DMS153 treated with DMSO at 0.1 percent for 48 hours (cell line): ENCODE measurements at regions not wholly inside any gene's neighbourhood (a gene's known extent, or its start where the extent isn't known, plus 50 kb on each side); places are given as distances from the start of the nearest gene placed in this dataset.
"Not testable (repeated sequence)": the region's sequence is repeated elsewhere in the genome, so short reads cannot be mapped to it uniquely, and the experiment has no call there.

Experiments
- DNase-seq: peaks from one replicate; lab custom pipeline; 2025; ENCODE audit not compliant: unreplicated experiment; lab: John Stamatoyannopoulos, UW

DNA sequence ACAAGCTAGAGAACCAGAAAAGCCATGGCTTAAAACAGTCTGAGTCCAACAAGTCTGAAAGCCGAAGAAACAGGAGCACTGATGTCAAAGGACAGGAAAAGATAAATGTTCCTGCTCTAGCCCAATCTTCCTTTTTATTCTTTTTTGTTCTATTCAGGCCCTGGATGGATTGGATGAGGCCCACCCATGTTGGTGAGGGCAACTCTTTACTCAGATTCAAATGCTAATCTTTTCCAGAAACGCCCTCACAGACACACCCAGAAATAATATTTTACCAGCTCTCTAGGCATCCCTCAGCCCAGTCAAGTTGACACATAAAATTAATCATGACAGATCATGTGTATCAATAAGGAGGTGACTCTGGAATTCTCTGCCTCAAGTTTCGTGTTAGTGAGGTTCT, 1002.7 kb downstream of the STPG2 start:
- DNase-seq, result no peak

DNA sequence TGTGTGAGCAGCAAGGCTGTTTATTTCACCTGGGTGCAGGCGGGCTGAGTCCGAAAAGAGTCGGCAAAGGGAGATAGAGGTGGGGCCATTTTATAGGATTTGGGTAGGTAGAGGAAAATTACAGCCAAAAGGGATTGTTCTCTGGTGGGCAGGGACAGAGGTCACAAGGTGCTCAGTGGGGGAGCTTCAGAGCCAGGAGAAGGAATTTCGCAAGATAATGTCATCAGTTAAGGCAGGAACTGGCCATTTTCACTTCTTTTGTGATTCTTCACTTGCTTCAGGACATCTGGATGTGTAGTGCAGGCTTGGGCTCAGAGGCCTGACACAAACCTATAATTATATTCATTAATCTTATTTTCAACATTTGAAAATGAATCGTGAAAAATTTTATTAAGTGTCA, 1001.9 kb downstream of the STPG2 start:
- DNase-seq, result not testable (repeated sequence)

DNA sequence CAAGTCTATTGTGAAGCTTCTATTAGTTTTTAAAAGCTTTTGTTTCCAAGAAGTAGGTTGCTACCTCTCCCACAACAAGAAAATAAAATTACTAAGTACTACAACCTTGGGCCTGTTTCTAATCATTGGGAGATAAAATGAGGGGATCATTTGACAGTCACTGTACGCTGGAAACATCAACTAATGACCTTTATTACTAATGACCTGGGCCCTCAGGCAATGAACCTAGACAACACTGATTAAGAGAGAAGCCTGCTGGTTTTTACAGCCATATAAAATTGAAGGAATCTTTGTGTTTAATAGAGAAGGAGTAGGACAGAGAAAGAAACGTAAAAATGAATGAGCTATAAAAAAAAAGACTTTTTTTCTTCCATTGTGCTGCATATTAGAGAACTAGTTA, 1000.9 kb downstream of the STPG2 start:
- no peak for DNase-seq

DNA sequence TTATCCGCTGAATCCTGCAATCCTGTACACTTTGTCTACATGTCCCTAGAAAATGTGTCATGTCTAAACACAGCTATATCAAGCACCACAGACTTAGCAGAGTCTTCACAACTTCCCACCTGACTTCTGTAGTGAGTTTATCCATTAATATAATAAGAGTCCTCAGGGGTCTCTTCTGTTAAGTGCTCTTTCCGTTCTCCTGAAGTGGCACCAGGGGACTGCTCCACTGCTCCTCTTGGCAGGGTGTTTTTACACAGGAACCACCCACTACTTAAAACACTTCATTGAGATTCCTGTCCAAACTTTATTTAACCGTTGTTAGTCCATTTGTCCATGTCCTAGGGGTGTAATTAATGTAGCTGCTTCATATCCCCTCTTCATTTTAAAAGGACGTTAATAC, 1000.4 kb downstream of the STPG2 start:
- no peak for DNase-seq

DNA sequence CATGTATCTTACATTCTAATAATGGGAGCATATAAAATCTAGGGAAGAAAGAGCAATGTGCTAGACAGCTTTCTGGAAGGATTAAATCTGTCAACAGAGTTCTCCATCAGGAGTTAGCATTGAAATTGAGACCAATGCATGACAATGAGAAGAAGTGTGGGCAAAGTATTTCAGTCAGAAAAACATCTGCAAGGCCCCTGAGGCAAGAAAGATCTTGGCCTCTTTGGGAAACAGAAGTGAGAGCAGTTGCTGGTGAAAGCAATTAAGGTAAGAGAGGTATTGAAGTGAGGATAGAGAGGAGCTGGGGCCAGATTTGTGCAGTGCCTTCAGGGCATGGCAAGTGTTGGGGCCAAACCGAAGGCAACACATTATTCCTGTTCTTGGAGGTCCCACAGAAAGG, 999.1 kb downstream of the STPG2 start:
- DNase-seq, result no peak

DNA sequence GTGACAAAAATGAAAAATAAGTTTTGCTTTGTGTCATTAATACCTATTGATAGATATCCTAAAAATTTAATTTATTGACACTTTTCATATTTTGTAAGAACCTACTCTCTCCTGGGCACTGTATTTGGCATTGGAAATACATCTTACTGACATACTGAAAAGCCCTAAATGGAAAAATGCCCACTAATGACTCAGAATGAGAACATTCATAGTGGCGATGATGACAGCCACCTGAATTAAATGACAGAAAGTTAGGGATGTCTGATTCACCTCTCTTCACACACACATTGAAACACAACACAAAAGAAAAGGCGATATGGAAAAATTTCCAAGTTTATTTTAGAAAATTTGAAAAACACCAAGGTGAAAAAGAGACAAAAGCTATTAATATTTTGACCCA, 992.3 kb downstream of the STPG2 start:
- DNase-seq, result no peak

DNA sequence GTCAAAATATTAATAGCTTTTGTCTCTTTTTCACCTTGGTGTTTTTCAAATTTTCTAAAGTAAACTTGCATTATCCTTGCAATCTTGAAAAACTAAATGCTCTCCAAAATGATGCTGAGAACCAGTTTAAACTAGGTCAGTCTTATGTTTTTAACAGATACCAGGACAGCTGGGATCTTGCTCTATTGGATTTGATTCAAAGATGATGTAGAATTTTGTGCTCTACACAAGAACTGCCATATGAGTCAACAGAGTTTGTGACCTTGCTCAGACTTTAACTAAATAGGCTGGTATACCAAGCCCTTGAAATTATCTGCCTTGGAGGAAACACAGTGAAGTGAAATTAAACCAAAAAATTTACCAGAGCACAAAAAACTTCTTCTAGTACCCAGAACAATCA, 991.1 kb downstream of the STPG2 start:
- no peak for DNase-seq

DNA sequence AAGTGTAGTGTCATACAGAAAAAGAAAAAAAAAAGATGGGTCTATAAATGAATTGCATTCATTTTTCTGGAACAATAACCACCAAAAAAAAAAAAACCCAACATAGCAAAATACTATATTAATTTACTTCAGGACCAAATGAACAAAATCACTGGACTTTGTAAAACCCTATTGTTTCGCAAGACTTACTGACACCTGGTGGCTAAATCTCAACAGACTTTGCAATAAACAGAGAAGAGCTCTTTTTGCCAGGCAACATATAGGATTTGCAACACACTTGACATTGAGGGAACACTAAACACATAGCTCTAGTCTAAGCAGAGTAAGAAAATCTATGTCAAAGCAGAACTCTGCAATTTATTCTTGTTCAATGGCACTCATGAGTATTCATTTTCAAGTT, 990.2 kb downstream of the STPG2 start:
- DNase-seq, result peak; percentile 25

DNA sequence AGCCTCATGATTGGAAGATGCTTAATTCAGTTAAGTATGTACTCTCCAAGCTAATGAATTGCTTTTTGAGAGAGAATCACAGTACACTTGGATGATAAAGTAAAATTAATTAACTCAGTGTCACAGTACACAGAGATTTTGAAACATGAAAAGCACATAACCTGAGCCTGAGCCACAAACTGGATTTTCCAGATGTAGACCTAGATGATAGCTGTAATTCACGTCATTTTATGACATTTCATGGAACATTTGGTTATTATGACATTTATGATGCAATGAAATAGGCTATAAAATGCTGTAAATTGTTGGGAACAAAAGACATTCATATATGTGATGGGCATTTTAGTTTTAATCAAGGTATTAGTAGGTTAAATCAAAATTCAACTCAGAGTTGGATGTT, 983.7 kb downstream of the STPG2 start:
- no peak for DNase-seq

DNA sequence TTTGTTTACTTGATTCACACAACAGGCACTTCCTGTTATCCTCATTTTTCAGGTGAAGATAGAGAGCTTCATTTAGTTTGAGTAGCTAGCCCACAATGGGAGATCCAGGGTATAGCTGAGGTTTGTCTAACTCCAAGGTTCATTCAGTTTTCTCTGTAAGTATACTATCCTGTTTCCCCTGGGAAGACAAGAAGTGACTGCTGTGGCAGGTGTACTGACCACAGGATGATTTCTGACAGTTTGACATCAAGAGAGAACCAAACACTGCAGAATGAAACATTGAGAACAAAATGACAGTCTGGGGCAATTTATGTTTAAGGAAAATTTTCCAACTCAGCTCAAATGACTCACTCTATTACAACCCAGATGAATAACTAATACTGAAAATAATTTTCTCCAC, 958.0 kb downstream of the STPG2 start:
- DNase-seq, result no peak

DNA sequence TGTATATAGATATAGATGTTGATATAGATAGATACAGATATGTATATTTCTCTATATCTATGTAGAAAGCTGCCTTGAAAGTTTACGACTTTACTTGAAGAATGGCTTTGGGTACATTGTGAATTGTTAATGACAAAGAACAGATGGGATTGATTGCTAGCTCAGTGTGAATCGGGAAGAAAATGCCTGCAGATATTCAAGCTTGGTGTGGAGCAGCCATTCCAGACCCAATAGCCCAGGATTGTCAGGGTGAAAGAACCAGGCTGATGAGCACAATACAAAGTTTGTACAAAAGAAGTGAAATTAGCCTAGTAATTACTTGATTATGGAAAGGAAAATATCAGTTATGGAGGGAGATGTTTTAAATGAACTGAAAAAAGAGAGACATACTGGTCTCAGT, 946.2 kb downstream of the STPG2 start:
- DNase-seq, result no peak

DNA sequence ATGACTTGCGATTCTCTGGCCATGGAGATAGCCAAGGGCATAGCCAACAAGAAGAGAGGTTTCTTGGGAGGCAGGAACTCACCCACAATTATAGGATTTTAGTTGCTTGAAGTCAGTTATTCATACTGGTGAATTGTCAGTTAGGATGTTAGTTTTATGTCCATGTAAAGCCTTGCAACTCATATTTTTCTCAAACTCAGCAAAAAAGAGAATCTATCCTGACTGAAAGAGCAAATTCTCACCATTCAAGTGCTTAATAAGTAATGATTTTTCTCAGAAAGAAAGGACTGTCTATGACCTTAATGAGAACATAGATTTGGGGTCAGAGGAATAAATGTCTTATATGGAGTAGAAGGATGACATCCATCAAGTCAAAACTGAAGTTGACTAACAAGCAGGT, 934.5 kb downstream of the STPG2 start:
- no peak for DNase-seq

DNA sequence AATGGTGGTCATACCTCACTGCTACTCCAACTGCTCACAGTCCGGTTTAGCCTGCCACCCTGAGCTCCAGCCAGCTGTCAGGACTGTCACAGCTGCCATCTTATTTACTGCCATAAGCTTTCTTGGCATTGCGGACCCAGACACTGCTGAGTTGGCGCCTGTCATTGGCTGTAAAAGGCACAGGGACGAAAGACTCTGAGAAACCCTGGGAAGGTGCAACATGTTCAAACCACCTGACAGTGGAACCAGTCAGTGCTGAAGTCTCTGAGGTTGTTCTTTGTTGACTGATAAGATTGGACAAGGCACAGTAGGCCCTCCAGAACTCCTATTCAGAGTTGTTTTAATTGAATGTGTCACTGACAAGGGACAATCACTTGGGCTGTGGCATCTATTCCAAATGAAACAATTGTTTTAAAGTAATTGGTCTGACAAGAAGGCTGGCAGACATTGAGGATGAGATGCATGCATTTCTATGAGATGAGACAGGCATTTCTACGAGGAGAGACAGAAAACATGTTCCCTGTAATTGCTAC, 927.8 kb downstream of the STPG2 start:
- DNase-seq, result no peak

DNA sequence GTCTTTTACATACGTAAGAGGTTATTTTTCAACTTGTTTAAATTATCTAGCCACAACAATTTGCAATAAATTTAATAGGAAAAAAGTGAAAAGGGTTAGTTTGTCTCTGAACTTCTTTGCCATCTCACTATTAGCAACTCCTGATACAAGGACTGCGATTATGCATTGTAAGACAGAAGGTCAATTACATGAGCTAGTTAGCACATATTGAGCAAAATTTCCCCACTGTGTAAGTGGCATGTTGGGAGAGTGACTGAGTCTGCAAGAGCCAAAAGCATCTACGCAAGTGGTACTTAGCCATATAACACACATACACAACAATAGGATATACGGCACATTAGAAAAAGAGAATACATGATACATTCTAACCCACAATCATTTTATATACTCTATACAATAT, 927.2 kb downstream of the STPG2 start:
- no peak for DNase-seq

DNA sequence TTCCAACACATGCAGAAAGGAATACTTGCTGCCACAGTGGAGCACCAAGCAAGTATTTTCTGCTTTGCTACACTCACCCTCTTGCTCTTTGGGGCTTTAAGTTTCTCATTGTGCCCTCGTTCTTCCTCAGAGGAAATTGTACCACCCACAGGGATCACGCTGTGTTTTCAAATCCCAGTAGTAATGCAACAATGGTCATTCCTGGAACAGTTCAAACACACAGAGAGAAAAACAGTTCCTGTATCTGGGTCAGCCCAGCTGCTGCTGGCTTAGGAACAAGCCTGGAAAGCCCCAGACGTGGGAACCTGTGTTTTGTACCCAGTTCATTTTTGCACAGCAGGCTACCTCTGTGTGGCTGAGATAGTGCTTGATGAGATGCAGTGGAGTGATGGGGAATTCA, 907.8 kb downstream of the STPG2 start:
- DNase-seq, result no peak

DNA sequence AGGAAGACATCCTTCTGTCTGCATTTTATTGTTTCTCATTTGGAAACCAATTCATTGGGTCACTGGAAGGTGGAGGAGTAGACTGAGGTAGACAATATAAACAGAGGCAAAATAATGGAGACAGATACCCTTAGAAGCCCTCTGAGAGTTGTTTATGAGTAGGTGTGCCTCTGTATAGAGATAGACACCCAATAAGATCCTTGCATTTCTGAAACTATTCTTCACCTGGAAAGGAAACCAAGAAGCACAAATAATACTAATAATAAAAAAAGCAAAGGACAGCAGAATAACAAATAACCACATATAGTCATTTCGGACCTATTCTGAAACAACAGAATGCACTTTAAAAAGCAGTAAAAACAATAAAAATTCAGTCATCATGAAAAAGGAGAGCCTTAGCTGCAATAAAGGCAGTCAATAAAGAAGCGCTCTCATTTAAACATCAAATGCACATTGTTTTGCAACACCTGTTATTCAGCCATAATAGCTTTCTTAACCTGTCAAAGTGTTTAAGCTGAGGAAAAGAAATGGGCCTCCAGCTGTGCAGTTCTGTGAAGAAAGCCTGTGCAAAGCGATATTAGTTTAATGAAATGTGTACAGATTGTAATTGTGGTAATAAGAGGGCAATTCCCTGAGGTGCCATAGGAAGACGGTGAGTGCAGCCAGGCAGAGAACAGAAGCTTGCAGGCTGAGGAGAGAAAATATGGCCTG, 904.2 kb downstream of the STPG2 start:
- DNase-seq, result peak; percentile 25

DNA sequence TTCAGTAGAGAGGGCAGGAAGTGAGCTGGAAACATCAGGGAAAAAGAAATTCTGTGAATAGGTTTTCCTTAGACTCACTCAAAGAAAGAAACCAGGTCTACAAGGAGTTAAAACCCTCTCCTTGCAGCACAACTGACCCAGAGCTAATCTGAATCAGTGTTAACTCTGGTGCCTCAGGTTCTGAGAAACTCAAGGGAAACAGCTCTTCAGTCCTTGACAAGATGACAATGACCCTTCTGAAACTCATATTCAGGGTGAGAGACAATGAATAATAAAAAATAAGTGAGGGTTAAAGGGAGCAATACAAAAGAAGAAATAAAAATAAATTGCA, 903.6 kb downstream of the STPG2 start:
- no peak for DNase-seq

DNA sequence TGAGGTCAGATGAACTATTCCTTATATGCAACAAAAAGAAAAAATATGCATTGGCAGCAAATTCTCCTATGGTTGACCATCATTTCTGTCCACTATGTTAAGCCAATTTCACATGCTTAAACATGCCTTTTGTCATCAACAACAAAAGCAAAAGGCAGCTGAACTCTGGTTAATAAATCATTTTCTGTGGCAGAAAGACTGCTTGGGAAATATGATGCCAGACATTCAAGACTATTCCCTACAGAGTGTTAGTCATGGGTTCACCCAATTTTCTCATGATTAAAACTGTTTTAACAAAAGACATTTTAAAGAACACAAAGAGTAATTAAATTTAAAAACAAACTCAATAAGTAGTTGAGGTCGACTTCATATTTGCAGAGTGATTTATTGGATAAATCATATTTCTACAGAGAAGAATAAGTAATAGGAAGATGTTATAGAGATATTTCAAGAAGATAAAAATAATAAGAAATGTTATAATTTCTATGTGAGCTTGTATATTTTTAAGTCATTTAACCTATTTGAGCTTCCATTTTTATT, 890.6 kb downstream of the STPG2 start:
- no peak for DNase-seq

DNA sequence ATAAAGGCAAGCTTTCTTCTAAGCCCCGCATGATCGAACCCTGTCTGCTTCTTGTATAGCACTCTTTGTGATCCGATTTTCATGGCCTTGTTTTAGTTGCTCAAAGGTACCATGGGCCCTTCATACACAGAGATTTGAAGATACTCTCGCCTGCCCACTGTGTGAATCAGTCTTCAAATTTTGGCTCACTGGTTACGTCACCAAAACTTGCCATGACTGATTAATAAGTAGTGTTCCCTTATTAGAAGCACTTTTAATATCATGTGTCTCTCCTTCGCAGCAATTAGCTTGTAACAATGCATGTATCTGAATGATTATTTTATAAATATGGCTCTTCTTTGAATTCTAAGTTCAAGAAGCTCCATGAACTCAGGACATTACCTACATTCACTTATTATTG, 880.5 kb downstream of the STPG2 start:
- DNase-seq, result no peak

DNA sequence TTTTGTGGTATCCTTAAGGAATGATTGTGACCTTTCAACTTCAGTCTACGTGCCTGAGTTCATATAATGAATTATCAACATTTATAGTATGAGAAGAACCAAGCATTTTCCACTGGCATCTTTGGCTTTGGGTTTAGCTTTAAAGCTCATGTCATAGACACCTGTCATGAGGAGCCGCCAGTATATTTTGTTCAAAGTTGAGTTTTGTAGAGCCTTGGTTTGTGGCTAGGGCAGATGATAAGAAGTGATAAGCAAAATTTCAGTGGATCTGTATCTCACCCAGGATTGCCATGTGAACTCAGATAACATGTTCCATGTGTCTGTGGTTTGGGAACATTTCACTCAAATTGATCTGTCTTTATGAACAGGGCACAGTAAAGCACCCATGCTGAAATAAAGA, 873.2 kb downstream of the STPG2 start:
- DNase-seq, result no peak

DNA sequence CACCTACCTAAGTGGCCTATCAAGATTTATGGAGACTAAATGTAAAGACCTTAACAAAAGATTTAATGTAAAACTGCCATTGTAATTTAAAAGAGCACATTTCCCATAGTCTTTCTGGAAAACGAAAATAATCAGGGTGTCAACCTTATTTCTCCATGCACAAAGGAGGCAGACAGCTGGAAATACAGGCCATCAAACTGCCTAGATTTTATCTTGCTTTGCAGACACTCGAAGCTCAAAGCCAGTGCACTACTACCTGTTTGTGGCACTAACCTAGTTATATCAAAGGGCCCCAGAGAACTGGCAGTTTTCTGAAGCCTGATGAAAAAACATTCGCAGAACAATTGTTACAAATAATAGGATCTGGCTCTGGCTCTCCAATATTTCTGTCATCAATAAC, 863.9 kb downstream of the STPG2 start:
- DNase-seq, result no peak

DNA sequence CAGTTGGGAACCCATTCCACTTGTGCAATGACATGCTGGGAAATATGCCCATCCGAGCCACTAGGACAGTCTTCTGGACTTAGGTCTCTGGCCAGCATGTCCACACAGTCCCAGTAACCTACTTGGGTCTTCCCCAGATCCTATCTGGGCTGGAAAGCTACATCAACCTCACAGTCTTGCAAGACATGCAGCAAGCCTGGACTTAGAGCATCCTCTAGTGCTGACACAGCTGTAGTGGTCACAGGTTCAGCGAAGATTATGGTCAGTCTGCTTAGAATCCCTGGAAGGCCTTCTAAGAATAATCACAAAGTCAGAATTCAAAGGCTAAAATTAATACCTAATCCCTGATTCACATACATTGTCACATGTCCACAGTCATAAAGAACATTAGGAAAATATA, 842.7 kb downstream of the STPG2 start:
- no peak for DNase-seq

DNA sequence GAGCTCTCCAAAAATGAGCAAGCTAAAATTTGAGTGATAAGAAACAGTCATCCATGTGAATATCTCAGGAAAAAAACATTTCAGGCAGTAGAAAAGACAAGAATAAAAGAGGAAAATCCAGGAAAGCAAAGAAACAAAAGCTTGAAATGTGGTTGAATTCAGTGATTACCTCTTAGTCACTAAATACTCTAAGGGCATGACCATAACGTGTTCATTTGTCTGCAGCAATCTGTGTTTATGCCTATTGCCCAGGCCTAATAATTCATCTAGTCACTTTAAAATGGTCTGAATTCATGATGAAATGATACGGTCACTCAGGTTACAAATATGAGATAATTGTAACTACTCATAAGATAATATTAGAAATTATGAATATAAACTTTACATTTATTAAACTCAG, 837.9 kb downstream of the STPG2 start:
- DNase-seq, result no peak
